Ishikawa (cell line): ENCODE measurements at regions not wholly inside any gene's neighbourhood (a gene's known extent, or its start where the extent isn't known, plus 50 kb on each side); places are given as distances from the start of the nearest gene placed in this dataset.

Experiments
- CEBPB ChIP-seq: IDR thresholded peaks from 2 replicates; pipeline ENCODE4 v1.6.1; 2012
- CREB1 ChIP-seq: IDR thresholded peaks from 2 replicates; pipeline ENCODE4 v1.6.1; 2012; ENCODE audit warnings: low read depth
- EGR1 ChIP-seq: IDR thresholded peaks from 2 replicates; pipeline ENCODE4 v1.6.1; 2012
- EP300 ChIP-seq: IDR thresholded peaks from 2 replicates; pipeline ENCODE4 v1.6.1; 2012; ENCODE audit warnings: borderline replicate concordance
- FOXM1 ChIP-seq: IDR thresholded peaks from 2 replicates; pipeline ENCODE4 v1.6.1; 2012; ENCODE audit warnings: low read depth, borderline replicate concordance
- MAX ChIP-seq: IDR thresholded peaks from 2 replicates; pipeline ENCODE4 v1.6.1; 2012
- NFIC ChIP-seq: IDR thresholded peaks from 2 replicates; pipeline ENCODE4 v1.6.1; 2012
- RAD21 ChIP-seq: IDR thresholded peaks from 2 replicates; pipeline ENCODE4 v1.6.1; 2012; ENCODE audit warnings: low read depth
- TAF1 ChIP-seq: IDR thresholded peaks from 2 replicates; pipeline ENCODE4 v1.6.1; 2012; ENCODE audit warnings: low read depth, mild to moderate bottlenecking
- TCF12 ChIP-seq: IDR thresholded peaks from 2 replicates; pipeline ENCODE4 v1.6.1; 2012; ENCODE audit warnings: low read depth
- TEAD4 ChIP-seq: IDR thresholded peaks from 2 replicates; pipeline ENCODE4 v1.6.1; 2012
- USF1 ChIP-seq: IDR thresholded peaks from 2 replicates; pipeline ENCODE4 v1.6.1; 2012
- YY1 ChIP-seq: IDR thresholded peaks from 2 replicates; pipeline ENCODE4 v1.6.1; 2012; ENCODE audit warnings: low read depth
- ZBTB7A ChIP-seq: IDR thresholded peaks from 2 replicates; pipeline ENCODE4 v1.6.1; 2012; ENCODE audit warnings: low read depth
- TF ChIP-seq, protein P1 (sequence below): IDR thresholded peaks from 2 replicates; pipeline ENCODE4 v1.6.1; 2012; ENCODE audit warnings: low read depth, mild to moderate bottlenecking

DNA sequence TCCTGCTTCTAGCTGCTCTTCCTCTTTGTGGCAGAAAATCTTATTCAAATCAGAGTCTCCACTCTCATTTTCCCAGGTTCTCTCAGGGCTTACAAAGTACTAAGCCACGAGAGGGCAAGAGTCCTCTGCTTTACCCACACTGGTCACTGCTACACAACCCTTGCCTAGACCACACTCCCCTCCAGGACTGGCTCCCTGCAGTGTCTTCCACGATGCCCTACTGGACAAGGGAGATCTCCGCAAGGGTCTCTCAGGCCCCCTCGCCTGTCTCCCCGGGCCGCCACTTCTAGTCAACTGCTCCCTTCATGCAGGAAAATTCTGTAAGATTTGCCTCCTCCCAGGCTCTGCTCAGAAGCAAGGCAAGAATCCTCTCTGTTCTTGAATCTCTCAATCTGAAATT lies 319.6 kb downstream of the RRAGC start:
- TF ChIP-seq, protein P1, sequence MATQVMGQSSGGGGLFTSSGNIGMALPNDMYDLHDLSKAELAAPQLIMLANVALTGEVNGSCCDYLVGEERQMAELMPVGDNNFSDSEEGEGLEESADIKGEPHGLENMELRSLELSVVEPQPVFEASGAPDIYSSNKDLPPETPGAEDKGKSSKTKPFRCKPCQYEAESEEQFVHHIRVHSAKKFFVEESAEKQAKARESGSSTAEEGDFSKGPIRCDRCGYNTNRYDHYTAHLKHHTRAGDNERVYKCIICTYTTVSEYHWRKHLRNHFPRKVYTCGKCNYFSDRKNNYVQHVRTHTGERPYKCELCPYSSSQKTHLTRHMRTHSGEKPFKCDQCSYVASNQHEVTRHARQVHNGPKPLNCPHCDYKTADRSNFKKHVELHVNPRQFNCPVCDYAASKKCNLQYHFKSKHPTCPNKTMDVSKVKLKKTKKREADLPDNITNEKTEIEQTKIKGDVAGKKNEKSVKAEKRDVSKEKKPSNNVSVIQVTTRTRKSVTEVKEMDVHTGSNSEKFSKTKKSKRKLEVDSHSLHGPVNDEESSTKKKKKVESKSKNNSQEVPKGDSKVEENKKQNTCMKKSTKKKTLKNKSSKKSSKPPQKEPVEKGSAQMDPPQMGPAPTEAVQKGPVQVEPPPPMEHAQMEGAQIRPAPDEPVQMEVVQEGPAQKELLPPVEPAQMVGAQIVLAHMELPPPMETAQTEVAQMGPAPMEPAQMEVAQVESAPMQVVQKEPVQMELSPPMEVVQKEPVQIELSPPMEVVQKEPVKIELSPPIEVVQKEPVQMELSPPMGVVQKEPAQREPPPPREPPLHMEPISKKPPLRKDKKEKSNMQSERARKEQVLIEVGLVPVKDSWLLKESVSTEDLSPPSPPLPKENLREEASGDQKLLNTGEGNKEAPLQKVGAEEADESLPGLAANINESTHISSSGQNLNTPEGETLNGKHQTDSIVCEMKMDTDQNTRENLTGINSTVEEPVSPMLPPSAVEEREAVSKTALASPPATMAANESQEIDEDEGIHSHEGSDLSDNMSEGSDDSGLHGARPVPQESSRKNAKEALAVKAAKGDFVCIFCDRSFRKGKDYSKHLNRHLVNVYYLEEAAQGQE, result no peak
- TF ChIP-seq TAF1, result no peak
- TF ChIP-seq YY1, result no peak
- TF ChIP-seq ZBTB7A, result no peak
- no peak for TF ChIP-seq USF1
- TF ChIP-seq NFIC, result no peak
- TF ChIP-seq TCF12, result no peak
- TF ChIP-seq TEAD4, result no peak
- TF ChIP-seq EGR1, result no peak
- no peak for TF ChIP-seq RAD21
- TF ChIP-seq MAX, result no peak
- no peak for TF ChIP-seq EP300
- no peak for TF ChIP-seq FOXM1
- no peak for TF ChIP-seq CEBPB
- TF ChIP-seq CREB1, result no peak

- no peak for TF ChIP-seq EGR1
- no peak for TF ChIP-seq CREB1
- TF ChIP-seq FOXM1, result no peak
- no peak for TF ChIP-seq CEBPB
- no peak for TF ChIP-seq NFIC
- TF ChIP-seq RAD21, result no peak
- no peak for TF ChIP-seq TAF1
- TF ChIP-seq EP300, result no peak
- no peak for TF ChIP-seq MAX
- no peak for TF ChIP-seq TEAD4
- TF ChIP-seq, protein P1, result no peak
- no peak for TF ChIP-seq ZBTB7A
- TF ChIP-seq YY1, result no peak
- TF ChIP-seq USF1, result no peak
- TF ChIP-seq TCF12, result no peak
These were observed 320.7 kb downstream of the RRAGC start for GRCh38 chr1:38538834-38539233.

DNA sequence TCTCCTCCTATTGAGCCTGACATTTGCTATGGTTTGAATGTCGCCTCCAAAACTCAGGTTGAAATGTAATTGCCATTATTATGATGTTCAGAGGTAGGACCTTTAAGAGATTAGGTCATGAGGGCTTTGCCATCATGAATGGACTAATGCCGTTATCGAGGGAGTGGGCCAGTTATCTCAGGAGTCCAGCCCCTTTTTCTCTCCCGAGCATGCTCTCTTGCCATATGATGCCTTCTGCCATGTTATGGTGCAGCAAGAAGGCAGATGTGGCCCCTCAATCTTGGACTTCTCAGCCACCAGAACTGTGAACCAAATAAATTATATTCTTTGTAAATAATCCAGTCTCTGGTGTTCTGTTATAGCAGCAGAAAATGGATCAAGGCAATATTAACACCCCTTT lies 323.5 kb downstream of the RRAGC start:
- TF ChIP-seq USF1 (no peak), YY1 (no peak), ZBTB7A (no peak), TEAD4 (no peak), TCF12 (no peak), CEBPB (no peak), EGR1 (no peak), EP300 (no peak), MAX (no peak), RAD21 (no peak), TAF1 (no peak), CREB1 (no peak)
- TF ChIP-seq, protein P1, result no peak

- TF ChIP-seq RAD21, result no peak
- TF ChIP-seq NFIC, result no peak
- TF ChIP-seq TEAD4, result no peak
- TF ChIP-seq CREB1, result no peak
- TF ChIP-seq TCF12, result no peak
- no peak for TF ChIP-seq CEBPB
- TF ChIP-seq EP300, result no peak
- no peak for TF ChIP-seq FOXM1
These were observed 325.1 kb downstream of the RRAGC start for GRCh38 chr1:38534473-38534823.
